ENCODE measurements at regions not wholly inside any gene's neighbourhood (a gene's known extent, or its start where the extent isn't known, plus 50 kb on each side); places are given as distances from the start of the nearest gene placed in this dataset.

GRCh38 chr1:217024911-217025310 lies 301.7 kb upstream of the ESRRG start:
- no peak overlapping the region for H3K4me3 ChIP-seq (ENCODE audit: low read depth, low read length)
- CTCF ChIA-PET: no interaction called here

GRCh38 chr1:217021956-217022355 lies 298.7 kb upstream of the ESRRG start:
- no peak overlapping the region for H3K4me3 ChIP-seq (ENCODE audit: low read depth, low read length)
- DNase-seq (ENCODE audit: low read depth, low spot score): no peak
- ChIA-PET CTCF (no interaction called here), POLR2A (no interaction called here)
- no peak for TF ChIP-seq CTCF (IDR thresholded peaks at IDR 0.05; ENCODE audit: insufficient read depth, low read length, missing control alignments)

More at GRCh38 chr1:217024911-217025310, 301.7 kb upstream of the ESRRG start:
- no peak for TF ChIP-seq CTCF (IDR thresholded peaks at IDR 0.05; ENCODE audit: insufficient read depth, low read length, missing control alignments)
- DNase-seq (ENCODE audit: low read depth, low spot score): no peak
- POLR2A ChIA-PET: no interaction called here

DNA sequence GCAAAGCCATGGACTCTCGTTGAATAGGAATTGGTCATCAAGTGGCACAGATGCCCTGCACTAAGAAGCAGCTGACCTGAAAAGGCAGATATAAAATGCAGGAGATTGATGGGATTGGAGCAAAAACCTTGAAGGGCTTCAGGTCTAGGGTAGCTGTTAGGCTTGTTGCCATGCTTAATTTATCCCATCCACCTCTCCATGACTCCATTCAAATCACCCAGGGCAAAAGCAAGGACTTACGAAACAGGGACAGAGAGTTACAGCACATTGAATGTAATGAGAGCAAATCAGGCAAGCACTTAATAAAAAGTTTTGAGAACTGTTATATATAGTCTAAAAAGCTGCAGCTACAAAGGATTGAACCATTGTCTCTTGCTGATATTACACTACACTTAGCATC lies 298.2 kb upstream of the ESRRG start:
- no peak for DNase-seq (ENCODE audit: low read depth, low spot score)
- no peak overlapping the region for H3K4me3 ChIP-seq (ENCODE audit: low read depth, low read length)
- TF ChIP-seq CTCF (IDR thresholded peaks at IDR 0.05; ENCODE audit: insufficient read depth, low read length, missing control alignments): no peak
- ChIA-PET CTCF (no interaction called here), POLR2A (no interaction called here)

DNA sequence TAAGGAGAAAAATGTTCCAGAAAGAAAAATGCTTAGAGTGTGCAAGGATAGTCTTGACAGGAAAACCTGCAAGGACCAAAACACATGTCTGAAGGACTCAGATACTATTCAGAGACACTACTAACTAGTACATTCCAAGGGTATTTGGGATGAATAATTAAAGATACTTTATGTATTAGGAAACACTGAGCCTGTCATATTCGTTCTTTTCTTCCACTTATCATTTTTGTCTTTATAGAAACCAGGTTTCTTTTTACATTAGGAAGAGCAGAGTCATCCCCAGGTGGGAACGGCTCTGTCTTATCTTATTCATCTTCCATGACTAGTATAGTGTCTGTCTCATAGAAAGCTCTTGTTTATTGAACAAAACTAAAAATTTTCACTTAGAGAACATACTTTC lies 296.2 kb upstream of the ESRRG start:
- ChIA-PET POLR2A (no interaction called here), CTCF (no interaction called here)
- no peak for TF ChIP-seq CTCF (IDR thresholded peaks at IDR 0.05; ENCODE audit: insufficient read depth, low read length, missing control alignments)
- no peak for DNase-seq (ENCODE audit: low read depth, low spot score)
- H3K4me3 ChIP-seq (ENCODE audit: low read depth, low read length): no peak overlapping the region

DNA sequence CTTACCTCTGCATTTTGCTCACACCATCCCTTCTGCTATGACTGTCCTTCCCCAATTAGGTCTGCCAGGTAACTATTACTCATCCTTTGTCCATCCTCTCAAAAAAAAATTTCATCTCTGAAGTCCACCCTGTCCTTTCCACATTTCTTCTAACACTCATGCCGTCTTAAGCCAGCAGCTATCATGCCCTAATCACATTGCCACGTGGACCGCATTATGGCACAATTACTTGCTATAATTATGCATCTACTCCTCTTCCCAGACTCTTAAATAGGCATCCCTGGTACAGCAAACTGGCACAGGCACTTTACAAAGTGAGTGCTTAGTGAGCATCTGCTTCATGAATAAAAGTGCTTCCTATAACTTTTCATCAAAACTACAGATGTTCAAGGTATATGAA lies 295.4 kb upstream of the ESRRG start:
- TF ChIP-seq CTCF (IDR thresholded peaks at IDR 0.05; ENCODE audit: insufficient read depth, low read length, missing control alignments): no peak
- ChIA-PET CTCF (no interaction called here), POLR2A (no interaction called here)
- DNase-seq (ENCODE audit: low read depth, low spot score): no peak
- H3K4me3 ChIP-seq (ENCODE audit: low read depth, low read length): no peak overlapping the region

- no peak for DNase-seq (ENCODE audit: low read depth, low spot score)
- ChIA-PET CTCF (no interaction called here), POLR2A (no interaction called here)
- H3K4me3 ChIP-seq (ENCODE audit: low read depth, low read length): no peak overlapping the region
- no peak for TF ChIP-seq CTCF (IDR thresholded peaks at IDR 0.05; ENCODE audit: insufficient read depth, low read length, missing control alignments)
Observed at GRCh38 chr1:217017165-217017564, 293.9 kb upstream of the ESRRG start.
